NOMO-1 (cell line): ENCODE measurements at regions not wholly inside any gene's neighbourhood (a gene's known extent, or its start where the extent isn't known, plus 50 kb on each side); places are given as distances from the start of the nearest gene placed in this dataset.
"Not testable (repeated sequence)": the region's sequence is repeated elsewhere in the genome, so short reads cannot be mapped to it uniquely, and the experiment has no call there.

Source experiments
- DNase-seq, 2 experiments: peaks; one replicate each; lab custom pipeline; 2025; ENCODE audit not compliant: unreplicated experiment in 2 of 2; lab: John Stamatoyannopoulos, UW

- no peak for DNase-seq
These were observed 150.9 kb upstream of the STMND1 start for GRCh38 chr6:16950825-16951495.

- no peak for DNase-seq
These were observed 151.5 kb upstream of the STMND1 start for GRCh38 chr6:16950302-16950701.

DNA sequence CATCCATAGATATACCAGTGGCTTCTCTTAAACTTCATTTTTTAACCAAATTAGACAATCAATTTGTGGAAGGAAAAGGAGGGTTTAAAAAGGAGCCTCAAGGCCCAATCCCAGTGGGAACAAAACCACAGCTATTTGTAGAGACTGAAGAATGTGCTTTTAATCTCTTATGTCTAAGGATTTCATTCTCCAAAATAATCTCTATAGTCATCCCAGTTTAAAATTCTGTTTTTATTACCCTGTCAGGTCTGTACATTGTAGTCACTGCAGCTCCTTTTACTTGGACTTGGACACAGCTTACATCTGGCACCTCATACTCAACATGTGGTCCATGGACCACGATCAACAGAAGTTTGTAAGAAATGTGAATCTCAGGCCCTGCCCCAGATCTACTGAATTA lies 152.1 kb upstream of the STMND1 start:
- DNase-seq, result no peak

- no peak for DNase-seq
These were observed 153.5 kb upstream of the STMND1 start for GRCh38 chr6:16948396-16948795.

DNA sequence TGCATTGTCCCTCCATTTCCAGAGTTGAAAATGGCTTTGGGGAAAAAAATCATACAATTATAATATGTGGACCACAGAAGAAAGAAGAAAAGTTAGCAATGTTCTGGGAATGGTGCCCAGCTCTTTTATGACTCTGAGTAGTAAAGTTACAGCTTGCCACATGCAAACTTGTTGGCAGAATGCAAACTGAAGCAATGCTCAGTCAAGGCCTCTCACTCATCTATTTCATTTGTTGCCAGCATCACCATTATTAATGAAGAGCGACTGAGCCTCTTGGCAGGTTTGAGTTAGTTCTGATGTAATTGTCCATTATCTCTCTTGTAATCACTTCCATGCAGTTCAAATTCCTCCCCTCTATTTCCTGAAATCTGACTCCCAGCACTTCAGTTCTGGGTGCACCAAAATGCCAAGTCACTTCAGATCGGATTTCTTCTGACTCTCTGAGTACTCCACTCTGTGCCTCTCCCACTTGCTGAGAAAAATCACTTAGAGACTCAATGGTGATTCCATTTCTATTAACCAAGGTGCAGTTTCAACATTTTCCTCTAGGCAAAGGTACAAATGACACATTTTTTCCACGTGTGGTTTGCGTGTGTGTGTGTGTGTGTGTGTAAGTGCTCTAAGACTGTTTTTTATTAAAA lies 154.4 kb upstream of the STMND1 start:
- no peak for DNase-seq

DNA sequence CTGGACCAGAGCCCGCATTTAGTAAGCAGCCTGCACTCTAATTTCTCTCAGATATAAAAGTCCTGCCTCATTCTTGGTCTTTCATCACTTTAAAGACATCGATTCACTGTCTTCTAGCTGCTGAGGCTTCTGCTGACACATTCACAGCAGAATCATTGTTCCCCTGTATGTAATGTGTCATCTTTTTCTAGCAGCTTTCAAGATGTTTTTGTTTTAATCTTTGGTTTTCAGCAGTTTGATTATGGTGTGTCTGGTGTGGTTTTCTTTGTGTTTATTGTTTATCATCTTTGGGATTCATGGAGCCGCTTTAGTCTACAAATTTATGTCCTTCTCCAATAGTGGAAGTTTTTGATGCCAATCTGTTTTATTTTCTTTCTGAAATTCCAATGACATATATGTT lies 157.3 kb upstream of the STMND1 start:
- no peak for DNase-seq

DNA sequence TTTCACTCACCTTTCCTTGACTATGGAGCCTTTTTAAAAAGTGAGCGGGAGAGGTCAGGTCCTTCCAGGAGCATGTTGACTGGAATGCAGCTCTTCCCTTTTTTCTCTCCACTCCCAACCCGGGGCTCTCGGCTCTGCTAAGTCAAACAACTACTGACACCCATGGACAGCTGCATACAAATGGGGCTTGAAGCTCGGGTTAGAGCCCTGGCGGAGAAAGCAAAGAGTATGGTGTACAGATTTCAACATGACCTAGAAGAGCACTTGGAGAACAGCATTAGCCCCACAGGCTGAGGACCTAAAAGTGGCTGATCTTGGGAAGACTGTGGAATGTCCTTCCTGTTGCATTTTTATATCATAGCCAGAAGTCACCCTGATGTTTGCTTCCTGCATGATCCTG lies 162.0 kb upstream of the STMND1 start:
- DNase-seq, result no peak

DNA sequence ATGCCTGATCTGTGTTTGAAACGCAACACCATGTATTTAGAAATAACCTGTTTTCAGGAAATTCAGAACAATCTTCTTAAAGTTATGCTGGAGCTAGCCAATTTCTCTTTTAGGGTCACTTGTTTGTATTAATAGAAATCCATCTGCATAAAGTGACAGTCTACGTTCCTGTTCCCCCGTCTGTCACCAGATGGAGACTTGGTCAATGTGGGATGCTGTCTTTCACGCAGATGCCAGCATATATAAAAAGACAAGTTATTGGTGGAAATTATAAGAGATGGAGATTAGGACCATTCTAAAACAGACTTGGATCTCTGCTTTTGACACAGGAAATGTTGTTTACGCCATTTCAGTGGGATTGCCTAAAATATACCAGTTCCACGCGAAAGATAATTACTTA lies 162.5 kb upstream of the STMND1 start:
- no peak for DNase-seq

DNA sequence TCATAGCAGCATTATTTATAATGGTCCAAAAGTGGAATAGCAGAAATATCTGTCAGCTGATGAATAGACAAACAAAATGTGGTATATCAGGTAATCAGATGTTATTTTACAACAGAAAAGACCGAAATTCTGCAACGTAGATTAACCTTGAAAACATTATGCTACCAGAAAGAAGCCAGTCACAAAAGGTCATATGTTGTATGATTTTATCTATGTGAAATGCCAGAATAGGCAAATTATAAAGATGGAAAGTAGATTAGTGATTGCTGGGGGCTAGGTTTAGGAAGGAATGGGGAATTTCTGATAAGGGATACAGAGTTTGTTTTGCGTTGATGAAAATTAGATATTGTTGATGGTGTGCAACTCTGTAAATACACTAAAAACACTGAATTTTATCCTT lies 165.0 kb upstream of the STMND1 start:
- DNase-seq, result no peak

DNA sequence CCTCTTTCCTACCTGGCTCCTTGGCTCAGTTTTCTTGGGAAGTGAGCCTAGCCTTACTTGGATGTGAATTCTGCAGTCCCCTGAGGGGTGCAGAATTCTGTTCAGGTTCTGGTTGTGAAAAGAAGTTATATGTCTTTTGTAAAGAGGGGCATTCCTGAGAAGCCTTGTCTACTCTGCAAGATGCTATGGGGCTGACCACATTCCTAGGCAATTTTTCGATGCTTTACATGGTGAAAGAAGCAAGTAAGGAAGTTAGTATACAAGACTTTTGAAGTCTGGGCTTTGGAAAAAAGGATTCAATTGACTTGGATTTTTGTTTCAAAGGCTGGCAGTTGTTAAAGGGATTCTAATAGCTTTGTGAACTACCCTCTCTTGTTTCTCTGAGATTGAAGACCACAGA lies 167.9 kb upstream of the STMND1 start:
- no peak for DNase-seq

- DNase-seq, result no peak
These were observed 168.3 kb upstream of the STMND1 start for GRCh38 chr6:16933532-16933931.

- DNase-seq, result no peak
These were observed 168.9 kb upstream of the STMND1 start for GRCh38 chr6:16932920-16933319.

DNA sequence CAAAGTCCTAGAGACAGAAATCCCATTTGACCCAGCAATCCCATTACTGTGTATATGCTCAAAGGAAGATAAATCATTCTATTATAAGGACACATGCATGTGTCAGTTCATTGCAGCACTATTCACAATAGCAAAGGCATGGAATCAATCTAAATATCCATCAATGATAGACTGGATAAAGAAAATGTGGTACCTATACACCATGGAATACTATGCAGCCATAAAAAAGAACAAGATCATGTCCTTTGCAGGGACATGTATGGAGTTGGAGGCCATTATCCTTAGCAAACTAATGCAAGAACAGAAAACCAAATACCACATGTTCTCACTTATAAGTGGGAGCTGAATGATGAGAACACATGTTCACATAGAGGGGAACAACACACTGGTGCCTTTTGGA lies 169.8 kb upstream of the ATXN1 start:
- not testable (repeated sequence) for DNase-seq

- DNase-seq, result no peak
These were observed 169.2 kb upstream of the ATXN1 start for GRCh38 chr6:16930432-16930831.

GRCh38 chr6:16929809-16930208 lies 168.5 kb upstream of the ATXN1 start:
- peak in 1 of 2 experiments; percentile 22 for DNase-seq

GRCh38 chr6:16928387-16928786 lies 167.1 kb upstream of the ATXN1 start:
- no peak for DNase-seq

- DNase-seq, result no peak
These were observed 165.9 kb upstream of the ATXN1 start for GRCh38 chr6:16927205-16927604.

GRCh38 chr6:16925461-16925860 lies 164.2 kb upstream of the ATXN1 start:
- no peak for DNase-seq

DNA sequence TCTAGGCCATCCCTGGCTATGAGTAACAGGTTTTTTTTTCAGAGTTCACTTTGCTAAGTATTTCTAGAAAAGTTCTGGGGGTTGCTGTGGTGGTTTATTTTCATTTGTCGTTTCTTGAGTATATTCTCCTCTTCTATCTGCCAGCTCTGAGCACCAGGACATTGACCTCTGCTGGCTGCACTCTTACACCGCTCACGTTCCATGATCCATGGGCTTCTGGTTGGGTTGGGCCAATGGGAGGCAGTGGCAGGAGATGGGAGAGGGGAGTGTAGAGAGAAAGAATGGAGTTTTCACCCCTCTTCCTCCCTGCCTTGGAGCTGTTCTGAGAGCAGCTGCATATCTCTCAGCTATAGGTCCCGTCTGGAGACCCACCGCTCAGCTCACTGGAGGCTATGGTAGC lies 161.0 kb upstream of the ATXN1 start:
- DNase-seq, result no peak

- DNase-seq, result peak in 1 of 2 experiments; percentile 25
These were observed 160.3 kb upstream of the ATXN1 start for GRCh38 chr6:16921399-16922110.

DNA sequence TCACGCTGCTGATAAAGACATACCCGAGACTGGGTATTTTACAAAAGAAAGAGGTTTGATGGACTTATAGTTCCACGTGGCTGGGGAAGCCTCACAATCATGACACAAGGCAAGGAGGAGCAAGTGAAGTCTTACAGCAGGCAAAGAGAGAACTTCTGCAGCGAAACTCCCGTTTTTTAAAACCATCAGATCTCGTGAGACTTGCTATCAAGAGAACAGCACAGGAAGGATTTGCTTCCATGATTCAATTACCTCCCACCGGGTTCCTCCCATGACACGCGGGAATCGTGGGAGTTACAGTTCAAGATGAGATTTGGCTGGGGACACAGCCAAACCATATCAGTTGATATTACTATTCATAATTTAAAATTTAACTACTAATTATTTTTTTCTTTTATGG lies 157.3 kb upstream of the ATXN1 start:
- DNase-seq, result no peak

DNA sequence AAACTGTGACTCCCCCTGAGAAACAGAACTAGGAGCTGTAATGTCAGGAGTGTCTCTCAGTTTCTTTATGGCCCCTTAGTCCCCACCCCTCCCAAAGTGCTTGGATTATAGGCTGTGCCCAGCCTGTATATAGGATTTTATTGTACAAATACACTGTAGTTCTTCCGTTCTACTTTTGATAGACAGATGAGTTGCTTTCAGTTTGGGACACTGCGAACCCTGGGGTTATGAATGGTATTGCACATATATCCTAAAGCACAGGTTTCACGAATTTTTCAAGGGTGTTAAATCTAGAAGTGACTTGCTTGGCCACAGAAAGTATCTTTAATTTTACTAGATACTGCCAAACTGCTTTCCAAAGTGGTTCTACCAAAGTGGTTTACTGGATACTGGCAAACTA lies 152.9 kb upstream of the ATXN1 start:
- no peak for DNase-seq
